ENCODE measurements at regions not wholly inside any gene's neighbourhood (a gene's known extent, or its start where the extent isn't known, plus 50 kb on each side); places are given as distances from the start of the nearest gene placed in this dataset.
A peak's percentile ranks its signal among the peaks of the same experiment; 100 is the strongest.

- DNase-seq (ENCODE audit: low spot score), result no peak
- intact Hi-C loops (cut with DNase I), result no loop called here
These were observed 129.9 kb upstream of the RPS23 start for GRCh38 chr5:82408033-82408432.

GRCh38 chr5:82406205-82406773 lies 128.1 kb upstream of the RPS23 start:
- intact Hi-C loops (cut with DNase I), result loop anchor here (1.0 kb wide), 1 partner anchor 49 kb away; no protein-coding TSS in a partner anchor
- DNase-seq (ENCODE audit: low spot score), result no peak

- intact Hi-C loops (cut with DNase I), result loop anchor here (1.0 kb wide), 1 partner anchor 48 kb away; no protein-coding TSS in a partner anchor
- DNase-seq (ENCODE audit: low spot score), result no peak
These were observed 127.6 kb upstream of the RPS23 start for GRCh38 chr5:82405618-82406204.

DNA sequence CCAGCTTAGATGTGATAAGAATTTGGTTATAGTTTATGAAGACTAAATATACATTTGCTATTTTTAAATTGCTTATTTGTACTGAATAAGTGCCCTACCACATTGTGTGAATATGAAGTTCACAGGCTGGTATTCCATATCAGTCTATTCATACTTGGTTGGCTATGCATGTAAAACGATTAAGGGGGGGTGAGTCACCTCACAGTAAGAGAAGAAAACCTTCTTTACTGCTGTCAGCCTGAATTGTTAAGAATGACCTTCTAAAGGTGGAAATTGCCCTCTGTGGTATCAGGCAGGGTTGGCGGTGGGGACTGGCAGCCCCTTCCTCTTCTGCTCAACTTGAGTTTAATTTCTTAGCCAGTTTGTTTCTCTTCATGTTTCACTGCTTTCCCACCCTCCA lies 127.0 kb upstream of the RPS23 start:
- no peak for DNase-seq (ENCODE audit: low spot score)
- intact Hi-C loops (cut with DNase I), result no loop called here

DNA sequence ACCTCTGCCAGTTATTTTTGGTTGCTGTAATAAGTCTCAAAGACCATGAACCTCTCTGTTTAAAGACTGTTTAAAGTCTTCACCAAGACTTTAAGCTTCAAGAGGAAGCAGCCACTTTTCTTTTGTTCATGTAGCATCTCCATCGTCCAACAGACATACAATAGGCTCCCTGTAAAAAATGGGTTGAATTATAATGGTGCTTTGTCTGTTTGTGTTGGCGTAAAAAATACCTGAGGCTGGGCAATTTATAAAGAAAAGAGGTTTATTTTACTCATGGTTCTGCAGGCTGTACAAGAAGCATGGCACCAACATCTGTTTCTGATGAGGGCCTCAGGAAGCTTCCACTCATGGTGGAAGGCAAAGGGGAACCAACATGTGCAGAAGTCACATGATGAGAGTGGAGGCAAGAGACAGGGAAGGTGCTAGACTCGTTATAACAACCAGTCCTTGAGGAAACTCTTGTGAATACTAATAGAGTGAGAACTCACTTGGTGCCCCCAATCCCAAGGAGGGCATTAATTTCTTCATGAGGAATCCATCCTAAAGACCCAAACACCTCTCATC lies 126.3 kb upstream of the RPS23 start:
- intact Hi-C loops (cut with DNase I), result no loop called here
- no peak for DNase-seq (ENCODE audit: low spot score)

- no peak for DNase-seq (ENCODE audit: low spot score)
- intact Hi-C loops (cut with DNase I), result no loop called here
These were observed 125.6 kb upstream of the RPS23 start for GRCh38 chr5:82403724-82404123.

GRCh38 chr5:82403026-82403425 lies 124.9 kb upstream of the RPS23 start:
- DNase-seq (ENCODE audit: low spot score), result no peak
- intact Hi-C loops (cut with DNase I), result no loop called here

- no peak for DNase-seq (ENCODE audit: low spot score)
These were observed 121.0 kb upstream of the RPS23 start for GRCh38 chr5:82399111-82399510.

DNA sequence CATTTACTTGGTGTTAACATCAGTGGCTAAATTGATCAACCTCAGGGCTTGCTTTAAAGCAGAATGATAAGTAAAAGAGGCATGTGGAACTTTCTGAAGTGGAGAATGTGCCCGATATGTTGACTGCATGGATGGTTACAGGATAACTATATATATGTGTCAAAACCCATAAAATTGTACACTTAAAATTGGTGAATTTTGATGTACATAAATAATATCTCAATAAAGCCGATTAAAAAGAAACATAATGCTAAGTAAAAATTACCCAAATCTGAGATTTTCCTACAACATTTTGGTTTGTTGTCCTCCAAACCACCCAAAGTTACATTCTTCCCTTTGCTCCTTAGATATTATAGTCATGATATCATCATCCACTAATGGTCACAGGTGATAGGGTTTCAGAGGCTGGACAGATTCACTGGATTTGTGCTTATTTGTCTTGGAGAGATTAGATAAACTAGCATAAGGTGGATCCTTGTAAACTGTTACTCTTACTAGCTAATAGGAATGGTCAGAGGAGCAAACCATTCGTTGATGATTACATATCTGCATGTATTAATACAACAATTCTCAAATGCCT lies 119.7 kb upstream of the RPS23 start:
- no peak for DNase-seq (ENCODE audit: low spot score)
- intact Hi-C loops (cut with DNase I), result loop anchor here (5.0 kb wide), 1 partner anchor 41 kb away; no protein-coding TSS in a partner anchor

More at GRCh38 chr5:82399111-82399510, 121.0 kb upstream of the RPS23 start:
- intact Hi-C loops (cut with DNase I), result loop anchor here (5.0 kb wide), 1 partner anchor 42 kb away; no protein-coding TSS in a partner anchor

DNA sequence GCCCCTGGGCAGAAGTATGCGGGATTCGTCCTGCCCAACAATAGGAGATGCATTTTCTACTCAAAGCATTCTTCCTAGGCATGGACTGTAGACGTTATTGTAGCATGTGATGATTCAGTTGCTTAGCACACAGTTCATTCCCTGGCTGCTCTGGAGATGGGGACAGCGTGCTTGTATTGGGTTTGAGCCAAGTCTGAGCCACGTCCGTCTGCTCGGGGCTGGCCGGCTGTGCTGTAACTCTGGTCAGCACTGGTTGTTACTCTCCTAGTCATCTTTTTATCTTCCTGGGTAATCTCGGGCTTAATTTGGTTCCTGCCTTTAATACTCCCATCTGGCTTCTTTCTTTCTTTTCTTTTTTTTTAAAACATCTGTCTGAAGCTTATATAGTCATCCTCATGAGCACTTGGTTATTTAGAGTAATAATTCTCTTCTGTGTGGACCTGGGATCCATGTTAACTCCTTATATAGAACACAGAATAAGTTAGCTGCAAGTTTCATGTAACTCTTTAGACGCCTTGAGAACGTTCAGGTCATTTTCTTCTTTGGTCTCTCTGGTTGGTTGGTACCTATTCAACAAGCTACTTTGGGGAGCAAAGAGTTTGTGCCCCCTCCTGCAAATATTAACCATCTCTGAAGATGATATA lies 118.8 kb upstream of the RPS23 start:
- intact Hi-C loops (cut with DNase I), result loop anchor here (5.0 kb wide), 1 partner anchor 40 kb away; no protein-coding TSS in a partner anchor

GRCh38 chr5:82396396-82396795 lies 118.2 kb upstream of the RPS23 start:
- no peak for DNase-seq (ENCODE audit: low spot score)
- intact Hi-C loops (cut with DNase I), result loop anchor here (5.0 kb wide), 1 partner anchor 39 kb away; no protein-coding TSS in a partner anchor

More for the DNA sequence above, 118.8 kb upstream of the RPS23 start:
- peak; percentile 83 for DNase-seq (ENCODE audit: low spot score)

DNA sequence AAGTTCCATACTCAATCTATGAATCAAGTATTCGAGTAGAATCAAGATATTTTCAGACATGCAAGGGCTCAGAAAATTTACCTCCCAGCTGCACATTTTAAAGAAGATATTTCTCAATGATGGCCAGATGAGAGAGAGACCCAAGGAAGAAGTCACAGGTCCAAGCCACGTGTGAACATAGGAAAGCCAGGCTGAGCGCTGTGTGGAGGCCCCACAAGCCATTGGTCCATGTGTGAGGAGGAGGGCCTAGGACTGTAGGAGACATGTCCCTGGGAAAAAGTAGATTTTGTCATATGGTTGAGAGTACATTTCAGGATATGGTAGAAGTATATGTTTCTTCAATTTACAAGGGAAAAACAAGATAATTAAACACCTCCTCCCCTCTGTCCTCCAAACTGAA lies 115.8 kb upstream of the RPS23 start:
- intact Hi-C loops (cut with DNase I), result no loop called here

DNA sequence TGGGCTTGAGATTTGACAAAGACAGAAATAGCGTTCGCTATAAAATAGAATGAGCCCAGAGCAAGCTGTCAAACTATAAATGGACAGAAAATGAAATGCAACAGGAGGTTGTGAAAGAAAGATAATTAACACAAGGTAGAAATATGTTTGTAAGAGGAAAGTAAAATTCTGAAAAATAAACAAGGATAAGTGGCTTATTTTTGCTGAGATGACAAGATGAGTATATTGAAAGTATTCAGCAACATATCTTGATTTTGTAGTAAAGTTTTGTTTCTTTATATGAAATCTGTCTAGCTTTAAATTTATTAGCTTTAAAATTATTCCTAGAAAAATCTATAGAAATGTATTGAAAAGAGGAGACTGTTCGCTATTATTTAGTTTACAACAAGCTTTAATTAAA lies 111.9 kb upstream of the RPS23 start:
- intact Hi-C loops (cut with DNase I), result no loop called here
- no peak for DNase-seq (ENCODE audit: low spot score)

More for the DNA sequence above, 115.8 kb upstream of the RPS23 start:
- no peak for DNase-seq (ENCODE audit: low spot score)

DNA sequence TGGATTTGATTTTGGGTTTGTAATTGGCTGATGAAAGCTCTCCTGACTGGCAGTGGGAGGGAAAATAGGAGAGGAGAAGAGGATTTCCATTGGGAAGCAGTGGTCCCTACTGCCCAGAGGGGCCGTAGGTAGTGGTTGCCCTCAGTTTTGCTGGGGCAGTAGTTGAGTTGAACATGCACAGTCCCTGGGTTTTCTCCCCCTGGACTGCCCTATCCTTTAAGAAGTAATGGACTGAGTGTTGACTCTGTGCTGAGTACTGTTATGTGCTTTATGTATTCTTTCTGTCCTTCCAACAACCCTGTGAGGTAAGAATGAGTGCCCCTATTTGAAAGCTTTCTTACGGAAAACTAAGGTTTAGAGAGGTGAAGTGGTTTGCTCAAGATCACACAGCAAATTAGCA lies 111.2 kb upstream of the RPS23 start:
- DNase-seq (ENCODE audit: low spot score), result no peak
- intact Hi-C loops (cut with DNase I), result no loop called here

DNA sequence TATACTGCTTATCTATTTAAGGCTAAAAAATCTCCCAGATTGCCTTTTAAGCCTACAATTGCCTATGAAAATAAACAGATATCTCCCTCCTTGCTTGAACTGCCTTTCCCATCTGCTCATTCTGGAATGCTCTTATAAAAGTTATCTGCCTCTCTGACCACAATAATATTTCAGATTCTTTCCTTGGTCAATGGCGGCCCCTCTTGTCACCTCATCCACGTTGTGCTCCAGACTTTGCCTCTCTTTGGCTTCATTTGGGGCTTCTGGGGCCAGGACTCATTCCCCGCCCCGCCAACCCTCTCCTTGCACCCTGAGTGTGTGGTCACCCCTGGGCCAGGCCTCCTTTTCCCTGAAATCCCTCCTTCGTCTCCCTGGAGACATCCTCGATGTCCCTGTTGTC lies 110.0 kb upstream of the RPS23 start:
- intact Hi-C loops (cut with DNase I), result no loop called here
- DNase-seq (ENCODE audit: low spot score), result no peak

DNA sequence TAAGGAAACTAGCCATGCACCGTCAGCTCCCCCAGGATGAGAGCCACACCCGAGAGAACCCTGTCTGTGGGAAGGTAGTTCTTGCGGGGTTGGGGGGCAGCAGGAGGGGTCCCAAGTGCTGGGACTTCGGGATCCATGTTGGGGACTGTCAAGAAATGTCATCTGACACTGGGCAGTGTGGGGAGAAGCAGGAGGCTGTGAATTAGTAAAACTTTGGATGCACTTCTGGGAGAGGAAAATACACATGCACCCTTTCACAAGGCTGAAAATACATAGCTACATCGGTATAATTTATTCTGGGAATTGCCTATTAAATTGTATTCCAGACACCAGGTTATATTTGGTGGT lies 109.6 kb upstream of the RPS23 start:
- no peak for DNase-seq (ENCODE audit: low spot score)
- intact Hi-C loops (cut with DNase I), result no loop called here

DNA sequence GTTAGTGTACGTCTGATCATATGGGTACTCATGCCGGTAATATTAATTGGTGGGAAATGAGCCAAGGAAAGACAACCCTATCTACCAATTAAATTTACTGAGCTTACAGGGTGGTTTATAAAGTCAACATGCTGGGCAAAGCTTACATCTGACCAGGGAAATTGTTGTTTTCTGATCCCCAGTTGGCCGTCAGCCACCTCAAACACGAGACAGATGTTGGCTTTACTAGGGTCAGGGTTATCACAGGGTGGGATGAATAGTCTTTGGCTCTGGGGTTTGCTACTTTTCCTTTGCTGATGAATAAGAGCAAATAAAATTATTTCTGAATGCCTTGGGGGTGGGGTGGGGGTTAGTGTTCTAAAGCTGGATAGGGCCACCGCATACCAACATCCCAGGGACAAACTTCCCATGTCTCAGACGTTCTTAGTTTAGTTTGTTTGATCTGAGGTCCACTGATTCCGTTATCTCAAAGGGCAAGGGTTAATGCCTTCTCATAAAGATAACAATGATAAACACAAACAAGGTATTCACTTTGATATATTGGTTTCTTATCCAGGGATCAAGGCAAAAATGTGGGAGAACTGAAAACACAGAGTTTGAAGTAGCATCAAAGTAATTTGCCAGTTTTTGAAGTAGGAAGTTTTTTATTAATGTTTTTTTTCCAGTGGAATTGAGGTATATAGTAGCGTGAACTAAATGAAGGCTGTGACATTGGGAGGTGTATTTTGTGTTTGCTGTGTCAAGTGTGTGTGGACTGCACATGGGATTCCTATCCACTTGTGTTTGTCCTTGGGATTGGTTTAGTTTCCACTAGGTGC lies 109.1 kb upstream of the RPS23 start:
- no peak for DNase-seq (ENCODE audit: low spot score)

DNA sequence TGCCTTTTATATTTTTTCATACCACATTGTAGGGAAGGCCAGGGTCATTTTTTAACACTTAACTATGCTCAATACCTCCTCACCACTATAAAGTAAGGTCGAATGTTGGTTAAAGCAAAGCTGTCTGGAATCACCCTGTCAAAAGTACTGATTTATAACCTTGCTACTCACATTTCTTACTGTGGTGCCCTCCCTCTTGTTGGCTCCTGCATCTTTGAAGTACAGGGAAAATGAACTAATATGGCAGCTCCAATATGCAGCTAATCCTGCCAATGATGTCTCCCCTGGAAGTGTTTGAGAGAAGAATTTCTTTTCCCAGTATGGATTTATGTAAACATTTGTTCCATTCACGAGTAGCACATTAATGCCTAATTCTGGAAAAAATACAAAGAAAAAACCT lies 108.4 kb upstream of the RPS23 start:
- intact Hi-C loops (cut with DNase I), result no loop called here

More for the DNA sequence above, 109.1 kb upstream of the RPS23 start:
- intact Hi-C loops (cut with DNase I), result no loop called here

DNA sequence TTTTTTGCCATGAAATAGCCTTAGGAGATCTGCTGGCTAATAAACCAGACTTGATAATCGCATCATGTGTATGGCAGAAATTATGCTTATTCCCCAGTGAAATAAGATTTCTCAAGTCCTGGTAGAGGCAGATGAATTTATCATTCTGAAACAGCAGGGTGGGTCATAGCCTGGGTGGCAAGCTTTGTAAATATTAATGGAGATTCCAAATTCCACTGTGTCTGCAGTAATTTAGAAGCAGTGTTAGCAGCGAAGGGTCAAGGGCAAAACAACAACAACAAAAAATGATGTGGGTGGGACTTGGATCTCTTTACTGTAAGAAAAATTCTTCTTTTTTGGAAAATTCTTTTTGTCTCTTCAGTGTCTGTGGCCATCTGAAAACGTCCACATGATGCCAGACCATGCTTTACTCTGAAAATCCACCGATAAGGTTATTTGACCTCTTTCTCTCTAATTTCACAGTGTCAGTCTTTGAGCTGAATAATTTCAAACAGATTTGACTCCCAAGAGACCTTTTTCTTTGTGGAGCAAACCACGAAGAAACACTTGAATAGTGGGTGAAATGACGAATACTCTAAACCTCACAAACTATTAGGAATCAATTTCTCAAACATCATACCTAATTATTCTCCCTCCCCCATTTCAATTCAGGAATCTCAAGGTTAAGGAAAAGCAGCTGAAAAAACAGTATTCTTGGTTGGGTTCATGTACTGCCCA lies 106.0 kb upstream of the RPS23 start:
- intact Hi-C loops (cut with DNase I), result no loop called here
- no peak for DNase-seq (ENCODE audit: low spot score)

More for the DNA sequence above, 108.4 kb upstream of the RPS23 start:
- DNase-seq (ENCODE audit: low spot score), result no peak
